ENCODE measurements at regions not wholly inside any gene's neighbourhood (a gene's known extent, or its start where the extent isn't known, plus 50 kb on each side); places are given as distances from the start of the nearest gene placed in this dataset.

GRCh38 chr9:89826186-89826585, 221.4 kb downstream of the GADD45G start:
- 84 to 96% (median 89%) methylated on average over 8 of the region's 8 CpGs for WGBS, 3 donors
- H3K27ac ChIP-seq (ENCODE audit: low read depth, low read length) = no peak overlapping the region

- no peak overlapping the region for H3K27ac ChIP-seq (ENCODE audit: low read depth, low read length)
- 63 to 94% (median 70%) methylated on average over 4 of the region's 4 CpGs for WGBS, 3 donors
Measured at GRCh38 chr9:89829346-89829745, 224.5 kb downstream of the GADD45G start.

GRCh38 chr9:89835666-89836065, 230.9 kb downstream of the GADD45G start:
- H3K27ac ChIP-seq (ENCODE audit: low read depth, low read length) = no peak overlapping the region
- WGBS, 3 donors = 49 to 79% (median 55%) methylated on average over 5 of the region's 5 CpGs

GRCh38 chr9:89837162-89837933, 232.5 kb downstream of the GADD45G start:
- 79 to 85% (median 80%) methylated on average over 11 of the region's 11 CpGs for WGBS, 3 donors
- no peak overlapping the region for H3K27ac ChIP-seq (ENCODE audit: low read depth, low read length)

GRCh38 chr9:89837934-89838310, 233.1 kb downstream of the GADD45G start:
- WGBS, 3 donors = 92 to 97% (median 96%) methylated on average over 5 of the region's 5 CpGs
- H3K27ac ChIP-seq (ENCODE audit: low read depth, low read length) = no peak overlapping the region

- 84 to 88% (median 87%) methylated on average over 6 of the region's 6 CpGs for WGBS, 3 donors
- H3K27ac ChIP-seq (ENCODE audit: low read depth, low read length) = no peak overlapping the region
Measured at GRCh38 chr9:89838621-89839020, 233.8 kb downstream of the GADD45G start.

GRCh38 chr9:89839449-89839848, 234.6 kb downstream of the GADD45G start:
- H3K27ac ChIP-seq (ENCODE audit: low read depth, low read length) = no peak overlapping the region
- WGBS, 3 donors = 58 to 71% (median 66%) methylated on average over 4 of the region's 4 CpGs

- no peak overlapping the region for H3K27ac ChIP-seq (ENCODE audit: low read depth, low read length)
- WGBS, 3 donors = 71 to 90% (median 87%) methylated on average over 7 of the region's 7 CpGs
Measured at GRCh38 chr9:89839952-89840351, 235.1 kb downstream of the GADD45G start.

GRCh38 chr9:89841456-89841855, 236.6 kb downstream of the GADD45G start:
- H3K27ac ChIP-seq (ENCODE audit: low read depth, low read length) = no peak overlapping the region
- WGBS, 3 donors = 91 to 97% (median 95%) methylated on average over 5 of the region's 5 CpGs

GRCh38 chr9:89842267-89842768, 237.5 kb downstream of the GADD45G start:
- 52 to 76% (median 69%) methylated on average over 8 of the region's 8 CpGs for WGBS, 3 donors
- no peak overlapping the region for H3K27ac ChIP-seq (ENCODE audit: low read depth, low read length)

- 75 to 96% (median 80%) methylated on average over 5 of the region's 5 CpGs for WGBS, 3 donors
Measured at GRCh38 chr9:89843074-89843473, 238.3 kb downstream of the GADD45G start.

GRCh38 chr9:89843591-89843990, 238.8 kb downstream of the GADD45G start:
- H3K27ac ChIP-seq (ENCODE audit: low read depth, low read length) = no peak overlapping the region
- 89 to 97% (median 94%) methylated on average over 3 of the region's 3 CpGs for WGBS, 3 donors

More at GRCh38 chr9:89843074-89843473, 238.3 kb downstream of the GADD45G start:
- H3K27ac ChIP-seq (ENCODE audit: low read depth, low read length) = no peak overlapping the region

GRCh38 chr9:89844075-89844474, 239.3 kb downstream of the GADD45G start:
- H3K27ac ChIP-seq (ENCODE audit: low read depth, low read length) = no peak overlapping the region
- WGBS, 3 donors = 82 to 96% (median 89%) methylated on average over 5 of the region's 5 CpGs

GRCh38 chr9:89844535-89844934, 239.7 kb downstream of the GADD45G start:
- 80 to 88% (median 88%) methylated on average over 6 of the region's 6 CpGs for WGBS, 3 donors
- H3K27ac ChIP-seq (ENCODE audit: low read depth, low read length) = no peak overlapping the region

GRCh38 chr9:89845321-89845720, 240.5 kb downstream of the GADD45G start:
- 62 to 81% (median 65%) methylated on average over 3 of the region's 3 CpGs for WGBS, 3 donors
- H3K27ac ChIP-seq (ENCODE audit: low read depth, low read length) = no peak overlapping the region

- 79 to 88% (median 87%) methylated on average over 9 of the region's 9 CpGs for WGBS, 3 donors
Measured at GRCh38 chr9:89845862-89846261, 241.1 kb downstream of the GADD45G start.

GRCh38 chr9:89848060-89849040, 243.5 kb downstream of the GADD45G start:
- no peak overlapping the region for H3K27ac ChIP-seq (ENCODE audit: low read depth, low read length)
- 87 to 90% (median 88%) methylated on average over 20 of the region's 20 CpGs for WGBS, 3 donors

More at GRCh38 chr9:89845862-89846261, 241.1 kb downstream of the GADD45G start:
- H3K27ac ChIP-seq (ENCODE audit: low read depth, low read length) = no peak overlapping the region

GRCh38 chr9:89849096-89849495, 244.3 kb downstream of the GADD45G start:
- H3K27ac ChIP-seq (ENCODE audit: low read depth, low read length) = no peak overlapping the region
- 85 to 88% (median 88%) methylated on average over 5 of the region's 5 CpGs for WGBS, 3 donors

- 68 to 85% (median 76%) methylated on average over 3 of the region's 3 CpGs for WGBS, 3 donors
- no peak overlapping the region for H3K27ac ChIP-seq (ENCODE audit: low read depth, low read length)
Measured at GRCh38 chr9:89850153-89850552, 245.3 kb downstream of the GADD45G start.
